KOPT-K1 (cell line): ENCODE measurements at regions not wholly inside any gene's neighbourhood (a gene's known extent, or its start where the extent isn't known, plus 50 kb on each side); places are given as distances from the start of the nearest gene placed in this dataset.
"Not testable (repeated sequence)": the region's sequence is repeated elsewhere in the genome, so short reads cannot be mapped to it uniquely, and the experiment has no call there.

ENCODE experiments used
- H3K27ac ChIP-seq: fragments of 200-600 bp; sonication (generic); 2 replicates; pipeline ENCODE4 v1.5.1; 2016; ENCODE audit warnings: antibody characterized with exemption, mild to moderate bottlenecking, low read depth, low read length; ENCODE audit not compliant: poor library complexity, severe bottlenecking
- H3K36me3 ChIP-seq: fragments of 200-600 bp; sonication (generic); 2 replicates; pipeline ENCODE4 v1.5.1; 2017; ENCODE audit warnings: antibody characterized with exemption, mild to moderate bottlenecking, low read length, moderate library complexity; ENCODE audit not compliant: insufficient read depth
- H3K9me3 ChIP-seq: fragments of 200-600 bp; sonication (generic); 2 replicates; pipeline ENCODE4 v1.5.1; 2017; ENCODE audit warnings: antibody characterized with exemption, low read length, mild to moderate bottlenecking; ENCODE audit not compliant: insufficient read depth, poor library complexity, severe bottlenecking

- no peak overlapping the region for H3K27ac ChIP-seq
- H3K9me3 ChIP-seq, result no peaks in the 10 kb centered on the region
- no peaks in the 10 kb centered on the region for H3K36me3 ChIP-seq
Measured at GRCh38 chr9:30348904-30349303, 2035.5 kb upstream of the ACO1 start.

- no peaks in the 10 kb centered on the region for H3K36me3 ChIP-seq
- no peak overlapping the region for H3K27ac ChIP-seq
- H3K9me3 ChIP-seq, result no peaks in the 10 kb centered on the region
Measured at GRCh38 chr9:30349526-30350513, 2034.6 kb upstream of the ACO1 start.

GRCh38 chr9:30356221-30356620 is 2028.2 kb upstream of the ACO1 start:
- H3K36me3 ChIP-seq, result no peaks in the 10 kb centered on the region
- H3K9me3 ChIP-seq, result no peaks in the 10 kb centered on the region
- no peak overlapping the region for H3K27ac ChIP-seq

- H3K9me3 ChIP-seq, result no peaks in the 10 kb centered on the region
- no peaks in the 10 kb centered on the region for H3K36me3 ChIP-seq
- no peak overlapping the region for H3K27ac ChIP-seq
Measured at GRCh38 chr9:30362373-30362772, 2022.1 kb upstream of the ACO1 start.

- H3K9me3 ChIP-seq, H3K36me3 ChIP-seq, H3K27ac ChIP-seq: not testable (repeated sequence)
Measured at GRCh38 chr9:30366140-30366539, 2018.3 kb upstream of the ACO1 start.

GRCh38 chr9:30382271-30382670 is 2002.2 kb upstream of the ACO1 start:
- H3K36me3 ChIP-seq, result no peaks in the 10 kb centered on the region
- no peaks in the 10 kb centered on the region for H3K9me3 ChIP-seq
- H3K27ac ChIP-seq, result no peak overlapping the region

- Histone ChIP-seq H3K27ac (no peak overlapping the region), H3K9me3 (peaks cover 12% of the 10 kb centered on the region), H3K36me3 (no peaks in the 10 kb centered on the region)
Measured at GRCh38 chr9:30410273-30410672, 1974.2 kb upstream of the ACO1 start.

GRCh38 chr9:30411571-30411970 is 1972.9 kb upstream of the ACO1 start:
- H3K27ac ChIP-seq, result no peak overlapping the region
- H3K36me3 ChIP-seq, result no peaks in the 10 kb centered on the region
- peaks cover 12% of the 10 kb centered on the region for H3K9me3 ChIP-seq

GRCh38 chr9:30459156-30459555 is 1925.3 kb upstream of the ACO1 start:
- Histone ChIP-seq H3K9me3 (no peaks in the 10 kb centered on the region), H3K36me3 (no peaks in the 10 kb centered on the region), H3K27ac (no peak overlapping the region)

- Histone ChIP-seq H3K27ac (no peak overlapping the region), H3K36me3 (no peaks in the 10 kb centered on the region), H3K9me3 (no peaks in the 10 kb centered on the region)
Measured at GRCh38 chr9:30476826-30477225, 1907.6 kb upstream of the ACO1 start.

- no peaks in the 10 kb centered on the region for H3K9me3 ChIP-seq
- no peaks in the 10 kb centered on the region for H3K36me3 ChIP-seq
- no peak overlapping the region for H3K27ac ChIP-seq
Measured at GRCh38 chr9:30478684-30479083, 1905.8 kb upstream of the ACO1 start.

GRCh38 chr9:30482499-30482898 is 1901.9 kb upstream of the ACO1 start:
- Histone ChIP-seq H3K9me3 (no peaks in the 10 kb centered on the region), H3K36me3 (no peaks in the 10 kb centered on the region), H3K27ac (no peak overlapping the region)

- H3K27ac ChIP-seq, result no peak overlapping the region
- no peaks in the 10 kb centered on the region for H3K36me3 ChIP-seq
- H3K9me3 ChIP-seq, result no peaks in the 10 kb centered on the region
Measured at GRCh38 chr9:30484690-30485089, 1899.8 kb upstream of the ACO1 start.

GRCh38 chr9:30504502-30504905 is 1879.9 kb upstream of the ACO1 start:
- Histone ChIP-seq H3K9me3 (no peaks in the 10 kb centered on the region), H3K36me3 (no peaks in the 10 kb centered on the region), H3K27ac (no peak overlapping the region)

- H3K36me3 ChIP-seq, result no peaks in the 10 kb centered on the region
- H3K27ac ChIP-seq, result no peak overlapping the region
Measured at GRCh38 chr9:30505311-30505710, 1879.1 kb upstream of the ACO1 start.

GRCh38 chr9:30506749-30507148 is 1877.7 kb upstream of the ACO1 start:
- no peaks in the 10 kb centered on the region for H3K36me3 ChIP-seq
- no peak overlapping the region for H3K27ac ChIP-seq

More at GRCh38 chr9:30505311-30505710, 1879.1 kb upstream of the ACO1 start:
- no peaks in the 10 kb centered on the region for H3K9me3 ChIP-seq

More at GRCh38 chr9:30506749-30507148, 1877.7 kb upstream of the ACO1 start:
- no peaks in the 10 kb centered on the region for H3K9me3 ChIP-seq
